ENCODE measurements at regions not wholly inside any gene's neighbourhood (a gene's known extent, or its start where the extent isn't known, plus 50 kb on each side); places are given as distances from the start of the nearest gene placed in this dataset.

DNA sequence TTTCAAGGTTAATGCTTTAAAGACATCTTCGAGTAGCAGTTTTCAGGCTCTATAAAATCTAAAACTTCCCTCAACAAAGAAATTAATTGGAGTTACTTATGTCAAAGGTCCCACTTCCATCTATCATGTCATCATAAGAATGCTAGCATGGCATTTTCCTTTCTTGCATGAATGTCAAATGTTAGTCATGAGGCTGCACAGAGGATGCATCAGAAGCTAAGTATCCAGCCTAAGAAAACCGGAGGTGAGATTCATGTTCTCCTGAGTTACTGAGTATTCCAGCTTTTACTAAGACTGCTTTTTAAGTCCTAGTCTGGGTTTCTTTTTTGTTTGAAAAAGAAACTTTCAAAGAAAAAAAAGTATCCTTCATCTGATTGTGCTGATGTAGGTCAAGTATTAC lies 130.6 kb upstream of the CDH19 start:
- DNase-seq (ENCODE audit: low read depth) = no peak
- TF ChIP-seq, protein P1, sequence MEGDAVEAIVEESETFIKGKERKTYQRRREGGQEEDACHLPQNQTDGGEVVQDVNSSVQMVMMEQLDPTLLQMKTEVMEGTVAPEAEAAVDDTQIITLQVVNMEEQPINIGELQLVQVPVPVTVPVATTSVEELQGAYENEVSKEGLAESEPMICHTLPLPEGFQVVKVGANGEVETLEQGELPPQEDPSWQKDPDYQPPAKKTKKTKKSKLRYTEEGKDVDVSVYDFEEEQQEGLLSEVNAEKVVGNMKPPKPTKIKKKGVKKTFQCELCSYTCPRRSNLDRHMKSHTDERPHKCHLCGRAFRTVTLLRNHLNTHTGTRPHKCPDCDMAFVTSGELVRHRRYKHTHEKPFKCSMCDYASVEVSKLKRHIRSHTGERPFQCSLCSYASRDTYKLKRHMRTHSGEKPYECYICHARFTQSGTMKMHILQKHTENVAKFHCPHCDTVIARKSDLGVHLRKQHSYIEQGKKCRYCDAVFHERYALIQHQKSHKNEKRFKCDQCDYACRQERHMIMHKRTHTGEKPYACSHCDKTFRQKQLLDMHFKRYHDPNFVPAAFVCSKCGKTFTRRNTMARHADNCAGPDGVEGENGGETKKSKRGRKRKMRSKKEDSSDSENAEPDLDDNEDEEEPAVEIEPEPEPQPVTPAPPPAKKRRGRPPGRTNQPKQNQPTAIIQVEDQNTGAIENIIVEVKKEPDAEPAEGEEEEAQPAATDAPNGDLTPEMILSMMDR (IDR thresholded peaks at IDR 0.05; ENCODE audit: low read depth, low read length, missing control alignments) = no peak
- H3K4me3 ChIP-seq (ENCODE audit: low read depth, low read length) = no peak overlapping the region

DNA sequence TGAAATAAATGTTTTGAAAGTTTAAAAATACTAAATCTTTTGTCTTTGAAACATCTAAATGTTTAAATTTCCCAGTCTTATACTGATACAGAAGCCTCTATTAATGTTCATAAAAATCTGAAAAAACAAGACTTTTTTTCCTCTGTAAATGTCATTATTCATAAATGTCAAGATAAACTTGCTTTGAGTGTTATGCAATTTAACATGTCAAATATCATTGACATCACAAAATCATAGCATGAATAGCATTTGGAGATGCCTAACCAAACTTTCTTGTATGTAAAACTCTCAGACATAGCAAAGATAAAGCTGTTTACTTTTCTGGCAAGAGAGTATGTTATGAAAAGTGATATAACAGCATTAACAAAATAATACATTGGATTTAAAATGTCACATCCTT lies 128.0 kb upstream of the CDH19 start:
- no peak for DNase-seq (ENCODE audit: low read depth)
- no peak overlapping the region for H3K4me3 ChIP-seq (ENCODE audit: low read depth, low read length)
- TF ChIP-seq, protein P1 (IDR thresholded peaks at IDR 0.05; ENCODE audit: low read depth, low read length, missing control alignments) = no peak

DNA sequence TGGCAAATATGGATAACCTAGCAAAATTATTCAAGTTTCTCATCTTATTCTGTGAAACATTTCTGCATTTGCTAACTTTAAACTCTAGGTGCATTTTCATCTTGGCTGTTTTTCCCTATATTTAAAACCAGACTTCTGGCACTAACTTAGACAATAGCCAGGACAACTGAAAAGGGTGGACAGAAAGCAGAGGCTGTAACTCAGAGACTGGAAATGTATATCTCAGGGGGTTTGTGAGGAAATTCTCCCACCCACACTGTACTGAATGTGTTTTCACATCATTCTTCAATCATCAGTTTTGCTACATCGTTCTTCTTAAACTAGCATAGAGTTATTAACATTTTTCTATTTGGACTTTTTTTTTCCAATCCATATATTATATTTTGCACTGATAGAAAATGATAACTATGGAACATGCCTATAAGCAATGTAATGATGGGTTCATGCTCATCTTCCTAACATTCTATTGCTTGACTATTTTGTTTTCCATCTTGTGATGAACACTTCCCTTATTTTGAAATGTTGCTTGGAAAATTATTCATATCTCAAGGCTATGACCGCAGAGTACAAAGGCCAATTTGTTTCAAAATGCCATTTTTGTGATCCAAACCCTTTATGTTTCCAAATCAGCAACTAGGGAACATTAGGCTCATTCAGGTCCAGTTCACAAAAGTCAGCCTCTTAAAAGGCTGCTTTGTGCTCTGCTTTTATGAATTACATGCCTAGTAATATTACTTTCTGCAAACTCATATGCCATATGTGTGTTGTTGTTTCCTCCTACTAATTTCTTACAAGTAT lies 125.8 kb upstream of the CDH19 start:
- TF ChIP-seq, protein P1 (IDR thresholded peaks at IDR 0.05; ENCODE audit: low read depth, low read length, missing control alignments) = no peak
- DNase-seq (ENCODE audit: low read depth) = no peak
- H3K4me3 ChIP-seq (ENCODE audit: low read depth, low read length) = no peak overlapping the region

DNA sequence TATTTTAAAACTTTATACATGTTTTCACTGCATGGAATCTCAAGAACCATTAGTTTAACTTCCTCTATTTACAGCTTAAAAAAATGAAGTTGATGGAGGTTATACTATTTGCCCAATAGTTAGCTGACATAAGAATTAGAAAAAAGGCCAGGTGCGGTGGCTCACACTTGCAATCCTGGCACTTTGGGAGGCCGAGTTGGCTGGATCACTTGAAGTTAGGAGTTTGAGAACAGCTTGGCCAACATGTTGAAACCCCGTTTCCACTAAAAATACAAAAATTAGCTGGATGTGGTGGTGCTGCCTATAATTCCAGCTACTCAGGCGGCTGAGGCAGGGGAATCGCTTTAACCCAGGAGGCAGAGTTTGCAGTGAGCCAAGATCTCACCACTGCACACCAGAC lies 125.1 kb upstream of the CDH19 start:
- TF ChIP-seq, protein P1 (IDR thresholded peaks at IDR 0.05; ENCODE audit: low read depth, low read length, missing control alignments) = no peak
- no peak overlapping the region for H3K4me3 ChIP-seq (ENCODE audit: low read depth, low read length)
- DNase-seq (ENCODE audit: low read depth) = no peak

DNA sequence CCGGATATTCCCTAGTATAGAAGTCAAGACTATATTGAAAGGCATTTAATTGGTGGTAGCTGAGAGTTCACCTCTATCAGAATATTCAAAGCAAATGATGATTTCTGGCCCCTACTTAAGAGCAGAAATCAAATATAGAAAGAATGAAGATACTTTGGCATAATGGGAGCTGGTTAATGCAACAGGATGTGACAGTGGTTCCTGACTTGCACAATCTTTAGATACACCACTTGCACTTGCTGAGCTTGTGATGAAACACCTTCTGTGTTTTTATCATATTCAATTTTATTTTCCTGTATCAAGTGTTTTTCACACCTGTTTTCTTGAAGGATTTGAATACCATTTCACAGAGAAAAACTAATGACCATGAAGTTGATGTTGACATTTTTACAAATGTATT lies 124.1 kb upstream of the CDH19 start:
- no peak for DNase-seq (ENCODE audit: low read depth)
- TF ChIP-seq, protein P1 (IDR thresholded peaks at IDR 0.05; ENCODE audit: low read depth, low read length, missing control alignments) = no peak
- H3K4me3 ChIP-seq (ENCODE audit: low read depth, low read length) = no peak overlapping the region

DNA sequence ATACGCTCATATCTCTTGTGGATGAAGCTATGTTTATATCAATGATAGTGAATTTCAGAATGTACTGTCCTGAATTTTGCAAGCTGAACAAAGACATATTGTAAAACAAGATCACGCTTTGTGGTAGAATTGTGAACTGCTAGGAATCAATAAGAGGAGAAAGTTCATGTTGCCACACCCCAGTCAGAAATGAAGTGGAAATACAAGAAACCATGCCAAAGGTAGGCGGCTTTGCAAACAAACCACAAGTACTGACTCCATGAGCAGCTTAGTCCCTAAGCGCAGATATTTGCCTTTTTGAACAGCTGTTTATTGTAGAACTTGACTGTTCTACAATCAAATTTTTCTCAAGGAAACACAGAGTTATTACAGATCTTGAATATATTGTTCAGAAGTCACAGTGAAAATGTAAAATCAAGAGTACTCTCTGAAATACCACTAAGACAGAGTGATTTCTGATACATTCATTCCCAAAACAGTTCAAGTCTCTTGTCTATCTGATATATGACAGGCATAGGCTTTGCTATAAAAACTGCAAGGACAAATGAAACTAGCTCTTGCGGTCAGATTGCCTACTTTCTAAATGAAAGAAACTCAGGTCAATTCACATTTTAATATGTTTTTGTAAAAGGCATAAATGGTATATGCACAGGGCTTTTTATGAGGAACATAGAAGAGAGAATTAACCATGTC lies 120.9 kb upstream of the CDH19 start:
- TF ChIP-seq, protein P1 (IDR thresholded peaks at IDR 0.05; ENCODE audit: low read depth, low read length, missing control alignments) = no peak
- DNase-seq (ENCODE audit: low read depth) = no peak
- H3K4me3 ChIP-seq (ENCODE audit: low read depth, low read length) = no peak overlapping the region

Data from GM12864 (cell line).